Thyroid gland (tissue), 4 donors: ENCODE measurements at regions not wholly inside any gene's neighbourhood (a gene's known extent, or its start where the extent isn't known, plus 50 kb on each side); places are given as distances from the start of the nearest gene placed in this dataset.

Source experiments
- POLR2A ChIP-seq, 2 donors: fragments of 450-650 bp; IDR thresholded peaks; one replicate each; pipeline ENCODE4 v1.6.1; 2017; ENCODE audit warnings: antibody characterized with exemption in 2 of 2, mild to moderate bottlenecking in 2 of 2, moderate library complexity in 1 of 2
- TF ChIP-seq, protein P1 (sequence below), 6 experiments: fragments of 200-600 bp in 3 of 6; fragments of 450-650 bp in 3 of 6; sonication (generic) in 3 of 6; IDR thresholded peaks; one replicate each; pipeline ENCODE4 v1.5.1; 2016 to 2019; ENCODE audit warnings: antibody characterized with exemption in 6 of 6, mild to moderate bottlenecking in 2 of 6, inconsistent platforms in 1 of 6, moderate library complexity in 1 of 6

- TF ChIP-seq, protein P1, sequence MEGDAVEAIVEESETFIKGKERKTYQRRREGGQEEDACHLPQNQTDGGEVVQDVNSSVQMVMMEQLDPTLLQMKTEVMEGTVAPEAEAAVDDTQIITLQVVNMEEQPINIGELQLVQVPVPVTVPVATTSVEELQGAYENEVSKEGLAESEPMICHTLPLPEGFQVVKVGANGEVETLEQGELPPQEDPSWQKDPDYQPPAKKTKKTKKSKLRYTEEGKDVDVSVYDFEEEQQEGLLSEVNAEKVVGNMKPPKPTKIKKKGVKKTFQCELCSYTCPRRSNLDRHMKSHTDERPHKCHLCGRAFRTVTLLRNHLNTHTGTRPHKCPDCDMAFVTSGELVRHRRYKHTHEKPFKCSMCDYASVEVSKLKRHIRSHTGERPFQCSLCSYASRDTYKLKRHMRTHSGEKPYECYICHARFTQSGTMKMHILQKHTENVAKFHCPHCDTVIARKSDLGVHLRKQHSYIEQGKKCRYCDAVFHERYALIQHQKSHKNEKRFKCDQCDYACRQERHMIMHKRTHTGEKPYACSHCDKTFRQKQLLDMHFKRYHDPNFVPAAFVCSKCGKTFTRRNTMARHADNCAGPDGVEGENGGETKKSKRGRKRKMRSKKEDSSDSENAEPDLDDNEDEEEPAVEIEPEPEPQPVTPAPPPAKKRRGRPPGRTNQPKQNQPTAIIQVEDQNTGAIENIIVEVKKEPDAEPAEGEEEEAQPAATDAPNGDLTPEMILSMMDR (IDR thresholded peaks at IDR 0.05) = no peak
- no peak for TF ChIP-seq POLR2A (IDR thresholded peaks at IDR 0.05)
Observed at GRCh38 chr7:124444696-124445480, 320.7 kb downstream of the GPR37 start.
